ENCODE measurements at regions not wholly inside any gene's neighbourhood (a gene's known extent, or its start where the extent isn't known, plus 50 kb on each side); places are given as distances from the start of the nearest gene placed in this dataset.

GRCh38 chr6:141963543-141964295 is 169.0 kb upstream of the GJE1 start:
- no peak for TF ChIP-seq CTCF (IDR thresholded peaks at IDR 0.05; ENCODE audit: low read depth, low read length, missing control alignments)
- in situ Hi-C loops (cut with HindIII; ENCODE audit: low sequenced_read_pairs) = no loop called here
- no peak overlapping the region for H3K4me3 ChIP-seq (ENCODE audit: low read depth, low read length)
- no peak for DNase-seq (ENCODE audit: low read depth)

GRCh38 chr6:141957271-141957670 is 175.5 kb upstream of the GJE1 start:
- no peak for TF ChIP-seq CTCF (IDR thresholded peaks at IDR 0.05; ENCODE audit: low read depth, low read length, missing control alignments)
- in situ Hi-C loops (cut with HindIII; ENCODE audit: low sequenced_read_pairs) = no loop called here
- no peak overlapping the region for H3K4me3 ChIP-seq (ENCODE audit: low read depth, low read length)
- no peak for DNase-seq (ENCODE audit: low read depth)

GRCh38 chr6:141956868-141957267 is 175.9 kb upstream of the GJE1 start:
- no peak overlapping the region for H3K4me3 ChIP-seq (ENCODE audit: low read depth, low read length)
- TF ChIP-seq CTCF (IDR thresholded peaks at IDR 0.05; ENCODE audit: low read depth, low read length, missing control alignments) = no peak
- DNase-seq (ENCODE audit: low read depth) = no peak
- in situ Hi-C loops (cut with HindIII; ENCODE audit: low sequenced_read_pairs) = no loop called here

GRCh38 chr6:141956046-141956761 is 176.5 kb upstream of the GJE1 start:
- H3K4me3 ChIP-seq (ENCODE audit: low read depth, low read length) = no peak overlapping the region
- in situ Hi-C loops (cut with HindIII; ENCODE audit: low sequenced_read_pairs) = no loop called here
- TF ChIP-seq CTCF (IDR thresholded peaks at IDR 0.05; ENCODE audit: low read depth, low read length, missing control alignments) = no peak
- no peak for DNase-seq (ENCODE audit: low read depth)

- H3K4me3 ChIP-seq (ENCODE audit: low read depth, low read length) = no peak overlapping the region
- DNase-seq (ENCODE audit: low read depth) = no peak
- in situ Hi-C loops (cut with HindIII; ENCODE audit: low sequenced_read_pairs) = no loop called here
- no peak for TF ChIP-seq CTCF (IDR thresholded peaks at IDR 0.05; ENCODE audit: low read depth, low read length, missing control alignments)
Measured at GRCh38 chr6:141953072-141953471, 179.7 kb upstream of the GJE1 start.

- in situ Hi-C loops (cut with HindIII; ENCODE audit: low sequenced_read_pairs) = no loop called here
- TF ChIP-seq CTCF (IDR thresholded peaks at IDR 0.05; ENCODE audit: low read depth, low read length, missing control alignments) = no peak
- DNase-seq (ENCODE audit: low read depth) = no peak
- no peak overlapping the region for H3K4me3 ChIP-seq (ENCODE audit: low read depth, low read length)
Measured at GRCh38 chr6:141946502-141946901, 186.2 kb upstream of the GJE1 start.
